ENCODE measurements at regions not wholly inside any gene's neighbourhood (a gene's known extent, or its start where the extent isn't known, plus 50 kb on each side); places are given as distances from the start of the nearest gene placed in this dataset.
"Not testable (repeated sequence)": the region's sequence is repeated elsewhere in the genome, so short reads cannot be mapped to it uniquely, and the experiment has no call there.

DNA sequence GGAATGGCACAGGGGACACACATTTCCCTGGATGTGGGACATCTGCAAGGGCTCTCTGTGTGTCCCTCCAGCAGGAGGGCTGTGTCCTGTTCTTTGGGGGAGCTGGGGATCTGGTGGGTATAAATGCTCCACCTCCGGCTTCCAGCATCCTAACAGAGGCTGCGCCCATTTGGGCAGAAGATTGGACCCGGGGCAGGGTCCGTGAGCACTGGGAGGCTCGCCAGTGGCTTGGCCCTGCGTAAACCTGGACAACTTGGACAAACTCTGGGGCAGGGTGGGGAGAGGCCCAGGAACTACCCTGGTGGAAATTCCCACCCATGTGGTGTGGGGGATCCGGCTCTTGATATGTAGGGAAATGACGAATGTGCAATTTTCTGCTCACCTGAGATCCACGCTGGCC, 80.9 kb downstream of the GADD45G start:
- intact Hi-C loops (cut with DNase I; ENCODE audit: low total_unique reads): no loop called here
- no peak for DNase-seq (ENCODE audit: low spot score in 2 of 2)
- no peaks in the 10 kb centered on the region for H3K36me3 ChIP-seq
- H3K27me3 ChIP-seq: no peaks in the 10 kb centered on the region
- no peak overlapping the region for H3K4me3 ChIP-seq
- no peak overlapping the region for H3K27ac ChIP-seq
- H3K4me1 ChIP-seq: no peaks in the 10 kb centered on the region
- TF ChIP-seq POLR2AphosphoS5 (IDR thresholded peaks at IDR 0.05) (no peak), POLR2A (IDR thresholded peaks at IDR 0.05) (no peak), CTCF (IDR thresholded peaks at IDR 0.05) (no peak)
- H3K9me3 ChIP-seq: no peaks in the 10 kb centered on the region

DNA sequence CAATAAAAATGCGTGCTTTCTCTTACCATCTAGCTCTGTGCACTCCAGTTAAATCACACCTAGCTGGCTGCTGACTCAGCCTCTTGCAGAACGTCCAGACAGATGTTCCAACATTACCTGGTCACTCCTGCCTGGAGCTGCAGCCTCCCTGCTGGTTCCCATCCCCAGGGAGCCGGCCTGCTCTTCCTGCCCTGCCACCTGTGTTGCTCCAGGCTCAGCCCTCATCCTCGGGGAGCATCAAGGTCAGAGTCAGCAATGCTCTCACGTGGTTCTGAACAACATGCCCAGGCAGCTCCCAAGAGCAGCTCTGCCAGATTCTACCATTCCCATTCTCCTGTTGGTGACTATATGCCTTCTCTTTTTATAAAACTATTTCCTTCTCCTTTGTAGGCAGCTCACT, 81.3 kb downstream of the GADD45G start:
- intact Hi-C loops (cut with DNase I; ENCODE audit: low total_unique reads): no loop called here
- DNase-seq (ENCODE audit: low spot score in 2 of 2): peak in 1 of 2 donors; percentile 51

GRCh38 chr9:89686621-89687020, 81.8 kb downstream of the GADD45G start:
- intact Hi-C loops (cut with DNase I; ENCODE audit: low total_unique reads): no loop called here

More for the DNA sequence above, 81.3 kb downstream of the GADD45G start:
- Histone ChIP-seq H3K4me3 (no peak overlapping the region), H3K27me3 (no peaks in the 10 kb centered on the region), H3K27ac (no peak overlapping the region), H3K36me3 (no peaks in the 10 kb centered on the region), H3K9me3 (no peaks in the 10 kb centered on the region), H3K4me1 (no peaks in the 10 kb centered on the region)
- no peak for TF ChIP-seq CTCF (IDR thresholded peaks at IDR 0.05)
- TF ChIP-seq POLR2AphosphoS5 (IDR thresholded peaks at IDR 0.05): no peak
- no peak for TF ChIP-seq POLR2A (IDR thresholded peaks at IDR 0.05)

DNA sequence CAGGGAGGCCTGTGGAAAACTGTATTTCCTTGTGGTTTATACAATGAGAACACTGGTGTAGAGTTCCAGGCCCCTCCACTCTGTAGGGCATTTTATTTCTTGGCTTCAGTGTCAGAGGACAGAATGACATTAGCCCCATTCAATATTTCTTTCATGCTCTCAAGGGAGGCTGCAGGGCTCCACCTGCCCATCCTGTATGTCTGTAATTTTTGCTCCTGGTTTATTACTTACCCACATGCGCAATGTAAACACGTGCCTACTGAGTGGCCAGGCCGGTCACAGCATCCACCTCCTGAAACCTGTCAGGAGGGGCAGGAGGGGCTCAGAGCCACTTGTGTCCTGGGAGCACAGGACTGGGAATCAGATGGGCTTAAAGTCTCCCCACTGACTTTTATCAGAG, 82.4 kb downstream of the GADD45G start:
- DNase-seq (ENCODE audit: low spot score in 2 of 2): no peak
- H3K27ac ChIP-seq: no peak overlapping the region
- H3K36me3 ChIP-seq: no peaks in the 10 kb centered on the region
- no peaks in the 10 kb centered on the region for H3K27me3 ChIP-seq
- no peaks in the 10 kb centered on the region for H3K9me3 ChIP-seq
- no peak overlapping the region for H3K4me3 ChIP-seq
- TF ChIP-seq CTCF (IDR thresholded peaks at IDR 0.05) (no peak), POLR2A (IDR thresholded peaks at IDR 0.05) (no peak), POLR2AphosphoS5 (IDR thresholded peaks at IDR 0.05) (no peak)
- no peaks in the 10 kb centered on the region for H3K4me1 ChIP-seq
- intact Hi-C loops (cut with DNase I; ENCODE audit: low total_unique reads): no loop called here

More at GRCh38 chr9:89686621-89687020, 81.8 kb downstream of the GADD45G start:
- DNase-seq (ENCODE audit: low spot score in 2 of 2): no peak
- TF ChIP-seq POLR2AphosphoS5 (IDR thresholded peaks at IDR 0.05) (no peak), CTCF (IDR thresholded peaks at IDR 0.05) (no peak), POLR2A (IDR thresholded peaks at IDR 0.05) (no peak)
- Histone ChIP-seq H3K36me3 (no peaks in the 10 kb centered on the region), H3K27me3 (no peaks in the 10 kb centered on the region), H3K4me3 (no peak overlapping the region), H3K9me3 (no peaks in the 10 kb centered on the region), H3K27ac (no peak overlapping the region), H3K4me1 (no peaks in the 10 kb centered on the region)

- Histone ChIP-seq H3K4me1 (no peaks in the 10 kb centered on the region), H3K27ac (no peak overlapping the region), H3K4me3 (no peak overlapping the region), H3K36me3 (no peaks in the 10 kb centered on the region), H3K27me3 (no peaks in the 10 kb centered on the region), H3K9me3 (no peaks in the 10 kb centered on the region)
- no peak for DNase-seq (ENCODE audit: low spot score in 2 of 2)
- TF ChIP-seq POLR2AphosphoS5 (IDR thresholded peaks at IDR 0.05) (no peak), POLR2A (IDR thresholded peaks at IDR 0.05) (no peak), CTCF (IDR thresholded peaks at IDR 0.05) (no peak)
- intact Hi-C loops (cut with DNase I; ENCODE audit: low total_unique reads): no loop called here
Observed at GRCh38 chr9:89687848-89688247, 83.0 kb downstream of the GADD45G start.

DNA sequence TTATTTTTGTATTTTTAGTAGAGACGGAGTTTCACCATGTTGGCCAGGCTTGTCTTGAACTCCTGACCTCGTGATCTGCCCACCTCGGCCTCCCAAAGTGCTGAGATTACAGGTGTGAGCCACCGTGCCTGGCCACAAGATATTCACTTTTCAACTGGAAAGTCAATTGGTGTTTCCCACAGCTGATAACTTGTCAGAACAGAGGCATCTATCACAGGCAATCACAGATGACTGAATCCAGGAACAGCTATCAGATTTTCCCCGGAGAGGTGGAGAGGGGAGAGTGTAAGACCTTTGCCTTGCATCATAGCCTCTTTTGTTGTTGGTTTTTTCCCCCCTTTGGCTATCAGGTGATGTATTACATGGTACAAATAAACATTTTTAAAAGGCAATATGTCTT, 84.5 kb downstream of the GADD45G start:
- H3K27ac ChIP-seq; H3K27me3 ChIP-seq; H3K9me3 ChIP-seq; H3K36me3 ChIP-seq; DNase-seq (ENCODE audit: low spot score in 2 of 2); H3K4me3 ChIP-seq; intact Hi-C loops (cut with DNase I; ENCODE audit: low total_unique reads); H3K4me1 ChIP-seq: not testable (repeated sequence)

Data from breast epithelium (tissue), 4 donors.